ENCODE measurements at regions not wholly inside any gene's neighbourhood (a gene's known extent, or its start where the extent isn't known, plus 50 kb on each side); places are given as distances from the start of the nearest gene placed in this dataset.
"Not testable (repeated sequence)": the region's sequence is repeated elsewhere in the genome, so short reads cannot be mapped to it uniquely, and the experiment has no call there.

- no peak overlapping the region for H3K4me3 ChIP-seq (ENCODE audit: low read length)
- peaks cover 59% of the 10 kb centered on the region for H3K27me3 ChIP-seq (ENCODE audit: insufficient read depth, low read length)
- no peaks in the 10 kb centered on the region for H3K9me3 ChIP-seq (ENCODE audit: low read depth, low read length)
- H3K4me1 ChIP-seq (ENCODE audit: insufficient read depth, low read length), result peaks cover 14% of the 10 kb centered on the region
These were observed 128.7 kb downstream of the PPIAL4G start for GRCh38 chr1:148354284-148354912.

- no peak overlapping the region for H3K4me3 ChIP-seq (ENCODE audit: low read length)
- H3K4me1 ChIP-seq (ENCODE audit: insufficient read depth, low read length), result peaks cover 14% of the 10 kb centered on the region
- H3K9me3 ChIP-seq (ENCODE audit: low read depth, low read length), result no peaks in the 10 kb centered on the region
- H3K27me3 ChIP-seq (ENCODE audit: insufficient read depth, low read length), result peaks cover 59% of the 10 kb centered on the region
These were observed 129.4 kb downstream of the PPIAL4G start for GRCh38 chr1:148353461-148354283.

GRCh38 chr1:148352470-148353053 lies 130.5 kb downstream of the PPIAL4G start:
- Histone ChIP-seq H3K9me3 (ENCODE audit: low read depth, low read length) (no peaks in the 10 kb centered on the region), H3K4me3 (ENCODE audit: low read length) (no peak overlapping the region), H3K27me3 (ENCODE audit: insufficient read depth, low read length) (peaks cover 53% of the 10 kb centered on the region), H3K4me1 (ENCODE audit: insufficient read depth, low read length) (peaks cover 14% of the 10 kb centered on the region)

GRCh38 chr1:148347781-148348180 lies 135.3 kb downstream of the PPIAL4G start:
- no peaks in the 10 kb centered on the region for H3K4me1 ChIP-seq (ENCODE audit: insufficient read depth, low read length)
- no peak overlapping the region for H3K4me3 ChIP-seq (ENCODE audit: low read length)
- peaks cover 20% of the 10 kb centered on the region for H3K27me3 ChIP-seq (ENCODE audit: insufficient read depth, low read length)
- H3K9me3 ChIP-seq (ENCODE audit: low read depth, low read length), result no peaks in the 10 kb centered on the region

- not testable (repeated sequence) for H3K4me1 ChIP-seq (ENCODE audit: insufficient read depth, low read length); H3K4me3 ChIP-seq (ENCODE audit: low read length); H3K27me3 ChIP-seq (ENCODE audit: insufficient read depth, low read length); H3K9me3 ChIP-seq (ENCODE audit: low read depth, low read length)
These were observed 137.4 kb downstream of the PPIAL4G start for GRCh38 chr1:148345659-148346151.

GRCh38 chr1:148344651-148345050 lies 138.5 kb downstream of the PPIAL4G start:
- not testable (repeated sequence) for H3K4me1 ChIP-seq (ENCODE audit: insufficient read depth, low read length); H3K27me3 ChIP-seq (ENCODE audit: insufficient read depth, low read length); H3K4me3 ChIP-seq (ENCODE audit: low read length); H3K9me3 ChIP-seq (ENCODE audit: low read depth, low read length)

GRCh38 chr1:148341729-148342128 lies 141.4 kb downstream of the PPIAL4G start:
- H3K9me3 ChIP-seq (ENCODE audit: low read depth, low read length); H3K27me3 ChIP-seq (ENCODE audit: insufficient read depth, low read length); H3K4me3 ChIP-seq (ENCODE audit: low read length); H3K4me1 ChIP-seq (ENCODE audit: insufficient read depth, low read length): not testable (repeated sequence)

GRCh38 chr1:148336121-148336918 lies 146.8 kb downstream of the PPIAL4G start:
- not testable (repeated sequence) for H3K9me3 ChIP-seq (ENCODE audit: low read depth, low read length); H3K4me3 ChIP-seq (ENCODE audit: low read length); H3K27me3 ChIP-seq (ENCODE audit: insufficient read depth, low read length)
- peaks cover 21% of the 10 kb centered on the region for H3K4me1 ChIP-seq (ENCODE audit: insufficient read depth, low read length)

- peaks cover 4% of the 10 kb centered on the region for H3K27me3 ChIP-seq (ENCODE audit: insufficient read depth, low read length)
- peak overlapping the region; percentile 55 for H3K4me3 ChIP-seq (ENCODE audit: low read length)
- H3K4me1 ChIP-seq (ENCODE audit: insufficient read depth, low read length), result peaks cover 21% of the 10 kb centered on the region
- no peaks in the 10 kb centered on the region for H3K9me3 ChIP-seq (ENCODE audit: low read depth, low read length)
These were observed 148.6 kb downstream of the PPIAL4G start for GRCh38 chr1:148334339-148335130.

- Histone ChIP-seq H3K9me3 (ENCODE audit: low read depth, low read length) (no peaks in the 10 kb centered on the region), H3K27me3 (ENCODE audit: insufficient read depth, low read length) (peaks cover 10% of the 10 kb centered on the region), H3K4me3 (ENCODE audit: low read length) (peak overlapping the region; percentile 55), H3K4me1 (ENCODE audit: insufficient read depth, low read length) (peaks cover 21% of the 10 kb centered on the region)
These were observed 149.2 kb downstream of the PPIAL4G start for GRCh38 chr1:148333875-148334338.

- Histone ChIP-seq H3K4me3 (ENCODE audit: low read length) (no peak overlapping the region), H3K27me3 (ENCODE audit: insufficient read depth, low read length) (peaks cover 14% of the 10 kb centered on the region), H3K9me3 (ENCODE audit: low read depth, low read length) (no peaks in the 10 kb centered on the region), H3K4me1 (ENCODE audit: insufficient read depth, low read length) (peaks cover 5% of the 10 kb centered on the region)
These were observed 154.2 kb downstream of the PPIAL4G start for GRCh38 chr1:148328884-148329283.

- peaks cover 14% of the 10 kb centered on the region for H3K27me3 ChIP-seq (ENCODE audit: insufficient read depth, low read length)
- not testable (repeated sequence) for H3K4me1 ChIP-seq (ENCODE audit: insufficient read depth, low read length); H3K9me3 ChIP-seq (ENCODE audit: low read depth, low read length); H3K4me3 ChIP-seq (ENCODE audit: low read length)
These were observed 158.1 kb downstream of the PPIAL4G start for GRCh38 chr1:148325031-148325430.

- H3K9me3 ChIP-seq (ENCODE audit: low read depth, low read length); H3K4me1 ChIP-seq (ENCODE audit: insufficient read depth, low read length); H3K27me3 ChIP-seq (ENCODE audit: insufficient read depth, low read length); H3K4me3 ChIP-seq (ENCODE audit: low read length): not testable (repeated sequence)
These were observed 158.6 kb downstream of the PPIAL4G start for GRCh38 chr1:148324465-148324864.

GRCh38 chr1:148320079-148320478 lies 163.0 kb downstream of the PPIAL4G start:
- peaks cover 30% of the 10 kb centered on the region for H3K4me1 ChIP-seq (ENCODE audit: insufficient read depth, low read length)
- not testable (repeated sequence) for H3K27me3 ChIP-seq (ENCODE audit: insufficient read depth, low read length); H3K9me3 ChIP-seq (ENCODE audit: low read depth, low read length); H3K4me3 ChIP-seq (ENCODE audit: low read length)
